T-helper 9 cell (primary cell): ENCODE measurements at regions not wholly inside any gene's neighbourhood (a gene's known extent, or its start where the extent isn't known, plus 50 kb on each side); places are given as distances from the start of the nearest gene placed in this dataset.
"Not testable (repeated sequence)": the region's sequence is repeated elsewhere in the genome, so short reads cannot be mapped to it uniquely, and the experiment has no call there.

Experiments
- DNase-seq: peaks from one replicate; pipeline ENCODE4 v3.0.0-alpha.2; 2020

- no peak for DNase-seq
Measured at GRCh38 chr3:110246796-110247376, 824.7 kb upstream of the NECTIN3 start.

GRCh38 chr3:110248666-110249065 lies 823.0 kb upstream of the NECTIN3 start:
- DNase-seq: no peak

GRCh38 chr3:110253794-110254193 lies 817.8 kb upstream of the NECTIN3 start:
- DNase-seq: no peak

- DNase-seq: no peak
Measured at GRCh38 chr3:110254591-110254990, 817.0 kb upstream of the NECTIN3 start.

GRCh38 chr3:110261141-110261540 lies 810.5 kb upstream of the NECTIN3 start:
- DNase-seq: no peak

GRCh38 chr3:110262896-110263295 lies 808.7 kb upstream of the NECTIN3 start:
- DNase-seq: no peak

GRCh38 chr3:110265302-110265701 lies 806.3 kb upstream of the NECTIN3 start:
- no peak for DNase-seq

- no peak for DNase-seq
Measured at GRCh38 chr3:110267304-110267845, 804.2 kb upstream of the NECTIN3 start.

GRCh38 chr3:110272525-110272924 lies 799.1 kb upstream of the NECTIN3 start:
- no peak for DNase-seq

- no peak for DNase-seq
Measured at GRCh38 chr3:110291886-110292501, 779.6 kb upstream of the NECTIN3 start.

GRCh38 chr3:110293660-110294059 lies 778.0 kb upstream of the NECTIN3 start:
- no peak for DNase-seq

- no peak for DNase-seq
Measured at GRCh38 chr3:110296885-110297284, 774.7 kb upstream of the NECTIN3 start.

GRCh38 chr3:110301781-110302180 lies 769.8 kb upstream of the NECTIN3 start:
- no peak for DNase-seq

- no peak for DNase-seq
Measured at GRCh38 chr3:110307065-110307809, 764.4 kb upstream of the NECTIN3 start.

- no peak for DNase-seq
Measured at GRCh38 chr3:110311541-110311940, 760.1 kb upstream of the NECTIN3 start.

GRCh38 chr3:110314512-110315114 lies 757.0 kb upstream of the NECTIN3 start:
- peak; percentile 34 for DNase-seq

- DNase-seq: no peak
Measured at GRCh38 chr3:110318108-110318507, 753.5 kb upstream of the NECTIN3 start.

GRCh38 chr3:110323349-110323748 lies 748.3 kb upstream of the NECTIN3 start:
- no peak for DNase-seq

- no peak for DNase-seq
Measured at GRCh38 chr3:110324171-110324705, 747.4 kb upstream of the NECTIN3 start.

GRCh38 chr3:110327870-110328269 lies 743.7 kb upstream of the NECTIN3 start:
- DNase-seq: no peak

GRCh38 chr3:110331562-110331961 lies 740.1 kb upstream of the NECTIN3 start:
- not testable (repeated sequence) for DNase-seq

- no peak for DNase-seq
Measured at GRCh38 chr3:110332629-110333028, 739.0 kb upstream of the NECTIN3 start.

- no peak for DNase-seq
Measured at GRCh38 chr3:110341047-110341446, 730.6 kb upstream of the NECTIN3 start.
